Mesendoderm (in vitro differentiated cells): ENCODE measurements at regions not wholly inside any gene's neighbourhood (a gene's known extent, or its start where the extent isn't known, plus 50 kb on each side); places are given as distances from the start of the nearest gene placed in this dataset.

ENCODE experiments used
- DNase-seq: peaks from one replicate; pipeline ENCODE4 v3.0.0; 2013
- H2AK5ac ChIP-seq: 2 replicates; pipeline ENCODE4 v1.6.1; 2013; ENCODE audit warnings: low read length, inconsistent platforms
- H2BK120ac ChIP-seq: 2 replicates; pipeline ENCODE4 v1.6.1; 2013; ENCODE audit warnings: low read depth, mild to moderate bottlenecking, low read length, moderate library complexity, mixed read lengths
- H2BK15ac ChIP-seq: replicated peaks from 2 replicates; pipeline ENCODE4 v1.6.1; 2013; ENCODE audit warnings: low read depth, mild to moderate bottlenecking, moderate library complexity
- H2BK5ac ChIP-seq: 2 replicates; pipeline ENCODE4 v1.6.1; 2013; ENCODE audit warnings: low read length, inconsistent platforms
- H3K18ac ChIP-seq: 2 replicates; pipeline ENCODE4 v1.6.1; 2013; ENCODE audit warnings: mild to moderate bottlenecking, low read length, mixed read lengths
- H3K23ac ChIP-seq: one replicate; pipeline ENCODE4 v1.6.1; 2013; ENCODE audit warnings: low read length
- H3K27ac ChIP-seq: 2 replicates; pipeline ENCODE4 v1.5.1; 2013; ENCODE audit warnings: low read depth, mild to moderate bottlenecking, inconsistent platforms, low read length, moderate library complexity
- H3K27me3 ChIP-seq: 2 replicates; pipeline ENCODE4 v1.6.1; 2013; ENCODE audit warnings: low read length, control low read depth, mild to moderate bottlenecking, inconsistent platforms; ENCODE audit not compliant: insufficient read depth, poor library complexity
- H3K36me3 ChIP-seq: 2 replicates; pipeline ENCODE4 v1.6.1; 2013; ENCODE audit warnings: low read length, inconsistent platforms; ENCODE audit not compliant: control insufficient read depth, insufficient read depth
- H3K4ac ChIP-seq: one replicate; pipeline ENCODE4 v1.6.1; 2013; ENCODE audit warnings: low read depth, mild to moderate bottlenecking, low read length, moderate library complexity
- H3K4me1 ChIP-seq: 2 replicates; pipeline ENCODE4 v1.6.1; 2013; ENCODE audit warnings: low read depth, low read length, inconsistent platforms; ENCODE audit not compliant: control insufficient read depth
- H3K4me2 ChIP-seq: 2 replicates; pipeline ENCODE4 v1.6.1; 2013; ENCODE audit warnings: low read length
- H3K4me3 ChIP-seq: 2 replicates; pipeline ENCODE4 v1.5.1; 2013; ENCODE audit warnings: mild to moderate bottlenecking, low read length
- H3K56ac ChIP-seq: one replicate; pipeline ENCODE4 v1.6.1; 2013; ENCODE audit warnings: low read length
- H3K79me1 ChIP-seq: 2 replicates; pipeline ENCODE4 v1.6.1; 2013; ENCODE audit warnings: low read length, inconsistent platforms
- H3K79me2 ChIP-seq: 2 replicates; pipeline ENCODE4 v1.6.1; 2013; ENCODE audit warnings: mild to moderate bottlenecking, low read length; ENCODE audit not compliant: control insufficient read depth, insufficient read depth
- H3K9ac ChIP-seq: 2 replicates; pipeline ENCODE4 v1.6.1; 2013; ENCODE audit warnings: low read length, inconsistent platforms
- H4K5ac ChIP-seq: one replicate; pipeline ENCODE4 v1.6.1; 2013; ENCODE audit warnings: low read length
- H4K8ac ChIP-seq: one replicate; pipeline ENCODE4 v1.6.1; 2013; ENCODE audit warnings: low read depth, mild to moderate bottlenecking, control low read depth, low read length, moderate library complexity
- WGBS: extraction: QIAGEN DNeasy Blood & Tissue Kit; methylation state at CpG from one replicate; pipeline ENCODE4 v1.1.7; 2013; ENCODE audit warnings: low lambda C conversion rate, missing lambda C conversion rate; ENCODE audit not compliant: insufficient coverage; ENCODE audit errors: extremely low coverage; 5-methylcytosine and 5-hydroxymethylcytosine counted together

- Histone ChIP-seq H3K56ac (no peak overlapping the region), H3K9ac (no peak overlapping the region), H3K27ac (no peak overlapping the region), H3K79me1 (no peaks in the 10 kb centered on the region), H2BK120ac (no peak overlapping the region), H3K23ac (no peak overlapping the region), H3K18ac (no peak overlapping the region), H2BK5ac (no peak overlapping the region), H3K79me2 (no peaks in the 10 kb centered on the region), H3K4me1 (no peaks in the 10 kb centered on the region), H4K5ac (no peak overlapping the region), H4K8ac (no peak overlapping the region), H2AK5ac (no peak overlapping the region), H3K27me3 (no peaks in the 10 kb centered on the region), H3K4me3 (no peak overlapping the region), H2BK15ac (no peak overlapping the region), H3K4ac (no peak overlapping the region), H3K36me3 (no peaks in the 10 kb centered on the region), H3K4me2 (no peak overlapping the region)
- DNase-seq: no peak
These were observed 335.1 kb downstream of the LTN1 start for GRCh38 chr21:28657566-28657965.

- Histone ChIP-seq H4K8ac (no peak overlapping the region), H3K27ac (no peak overlapping the region), H3K9ac (no peak overlapping the region), H3K36me3 (no peaks in the 10 kb centered on the region), H3K4me2 (no peak overlapping the region), H3K79me2 (no peaks in the 10 kb centered on the region), H2AK5ac (no peak overlapping the region), H3K56ac (no peak overlapping the region), H2BK120ac (no peak overlapping the region), H3K27me3 (no peaks in the 10 kb centered on the region), H2BK5ac (no peak overlapping the region), H4K5ac (no peak overlapping the region), H3K4me1 (no peaks in the 10 kb centered on the region), H2BK15ac (no peak overlapping the region), H3K18ac (no peak overlapping the region), H3K4me3 (no peak overlapping the region), H3K4ac (no peak overlapping the region), H3K79me1 (no peaks in the 10 kb centered on the region), H3K23ac (no peak overlapping the region)
- WGBS: no CpG with 5 or more reads among the region's 1 CpG
- no peak for DNase-seq
These were observed 337.2 kb downstream of the LTN1 start for GRCh38 chr21:28655471-28655870.

GRCh38 chr21:28654406-28654805 is 338.3 kb downstream of the LTN1 start:
- Histone ChIP-seq H2BK120ac (no peak overlapping the region), H3K79me2 (no peaks in the 10 kb centered on the region), H4K5ac (no peak overlapping the region), H3K27ac (no peak overlapping the region), H3K4me3 (no peak overlapping the region), H3K36me3 (no peaks in the 10 kb centered on the region), H2AK5ac (no peak overlapping the region), H3K4me1 (no peaks in the 10 kb centered on the region), H3K23ac (no peak overlapping the region), H3K9ac (no peak overlapping the region), H2BK15ac (no peak overlapping the region), H3K27me3 (no peaks in the 10 kb centered on the region), H3K56ac (no peak overlapping the region), H2BK5ac (no peak overlapping the region), H3K79me1 (no peaks in the 10 kb centered on the region), H3K4ac (no peak overlapping the region), H3K18ac (no peak overlapping the region), H3K4me2 (no peak overlapping the region), H4K8ac (no peak overlapping the region)
- no CpG with 5 or more reads among the region's 3 CpGs for WGBS
- no peak for DNase-seq

GRCh38 chr21:28644762-28645161 is 347.9 kb downstream of the LTN1 start:
- Histone ChIP-seq H3K18ac (no peak overlapping the region), H3K9ac (no peak overlapping the region), H4K8ac (no peak overlapping the region), H4K5ac (no peak overlapping the region), H3K27me3 (no peaks in the 10 kb centered on the region), H2BK5ac (no peak overlapping the region), H3K27ac (no peak overlapping the region), H3K79me1 (no peaks in the 10 kb centered on the region), H3K36me3 (no peaks in the 10 kb centered on the region), H3K4me2 (no peak overlapping the region), H2BK120ac (no peak overlapping the region), H3K79me2 (no peaks in the 10 kb centered on the region), H3K4ac (no peak overlapping the region), H2BK15ac (no peak overlapping the region), H3K4me1 (no peaks in the 10 kb centered on the region), H3K56ac (no peak overlapping the region), H3K23ac (no peak overlapping the region), H2AK5ac (no peak overlapping the region), H3K4me3 (no peak overlapping the region)
- WGBS: no CpG with 5 or more reads among the region's 1 CpG
- DNase-seq: no peak

- Histone ChIP-seq H2BK5ac (no peak overlapping the region), H3K79me2 (no peaks in the 10 kb centered on the region), H2BK120ac (no peak overlapping the region), H3K56ac (no peak overlapping the region), H3K9ac (no peak overlapping the region), H3K4me3 (no peak overlapping the region), H3K27me3 (no peaks in the 10 kb centered on the region), H2BK15ac (no peak overlapping the region), H3K4me1 (no peaks in the 10 kb centered on the region), H2AK5ac (no peak overlapping the region), H3K79me1 (no peaks in the 10 kb centered on the region), H3K18ac (no peak overlapping the region), H3K4me2 (no peak overlapping the region), H4K8ac (no peak overlapping the region), H3K4ac (no peak overlapping the region), H4K5ac (no peak overlapping the region), H3K23ac (no peak overlapping the region), H3K27ac (no peak overlapping the region), H3K36me3 (no peaks in the 10 kb centered on the region)
- no peak for DNase-seq
- no CpG with 5 or more reads among the region's 4 CpGs for WGBS
These were observed 349.8 kb downstream of the LTN1 start for GRCh38 chr21:28642891-28643290.

GRCh38 chr21:28641731-28642130 is 350.9 kb downstream of the LTN1 start:
- Histone ChIP-seq H3K56ac (no peak overlapping the region), H3K79me1 (no peaks in the 10 kb centered on the region), H2BK120ac (no peak overlapping the region), H4K8ac (no peak overlapping the region), H3K4me2 (no peak overlapping the region), H3K23ac (no peak overlapping the region), H3K27me3 (no peaks in the 10 kb centered on the region), H2BK5ac (no peak overlapping the region), H3K27ac (no peak overlapping the region), H3K9ac (no peak overlapping the region), H3K18ac (no peak overlapping the region), H4K5ac (no peak overlapping the region), H3K36me3 (no peaks in the 10 kb centered on the region), H3K4me3 (no peak overlapping the region), H3K4me1 (no peaks in the 10 kb centered on the region), H2AK5ac (no peak overlapping the region), H2BK15ac (no peak overlapping the region), H3K4ac (no peak overlapping the region), H3K79me2 (no peaks in the 10 kb centered on the region)
- no CpG with 5 or more reads among the region's 1 CpG for WGBS
- no peak for DNase-seq
